ENCODE measurements at regions not wholly inside any gene's neighbourhood (a gene's known extent, or its start where the extent isn't known, plus 50 kb on each side); places are given as distances from the start of the nearest gene placed in this dataset.
"Not testable (repeated sequence)": the region's sequence is repeated elsewhere in the genome, so short reads cannot be mapped to it uniquely, and the experiment has no call there.

GRCh38 chr17:54455251-54455868 lies 445.3 kb upstream of the TOM1L1 start:
- TF ChIP-seq CTCF (IDR thresholded peaks at IDR 0.05; ENCODE audit: insufficient read depth, low read depth, low read length) = no peak
- DNase-seq (ENCODE audit: low read depth) = no peak
- H3K4me3 ChIP-seq (ENCODE audit: low read depth, low read length) = no peak overlapping the region

GRCh38 chr17:54465443-54465842 lies 435.2 kb upstream of the TOM1L1 start:
- not testable (repeated sequence) for DNase-seq (ENCODE audit: low read depth); H3K4me3 ChIP-seq (ENCODE audit: low read depth, low read length)

GRCh38 chr17:54466875-54467274 lies 433.8 kb upstream of the TOM1L1 start:
- H3K4me3 ChIP-seq (ENCODE audit: low read depth, low read length) = no peak overlapping the region
- no peak for DNase-seq (ENCODE audit: low read depth)
- TF ChIP-seq CTCF (IDR thresholded peaks at IDR 0.05; ENCODE audit: insufficient read depth, low read depth, low read length) = no peak

GRCh38 chr17:54482843-54483242 lies 417.8 kb upstream of the TOM1L1 start:
- no peak for DNase-seq (ENCODE audit: low read depth)
- no peak overlapping the region for H3K4me3 ChIP-seq (ENCODE audit: low read depth, low read length)
- no peak for TF ChIP-seq CTCF (IDR thresholded peaks at IDR 0.05; ENCODE audit: insufficient read depth, low read depth, low read length)

- no peak overlapping the region for H3K4me3 ChIP-seq (ENCODE audit: low read depth, low read length)
- no peak for DNase-seq (ENCODE audit: low read depth)
- no peak for TF ChIP-seq CTCF (IDR thresholded peaks at IDR 0.05; ENCODE audit: insufficient read depth, low read depth, low read length)
Measured at GRCh38 chr17:54493691-54494090, 407.0 kb upstream of the TOM1L1 start.

GRCh38 chr17:54494721-54495715 lies 405.6 kb upstream of the TOM1L1 start:
- no peak for DNase-seq (ENCODE audit: low read depth)
- no peak for TF ChIP-seq CTCF (IDR thresholded peaks at IDR 0.05; ENCODE audit: insufficient read depth, low read depth, low read length)
- no peak overlapping the region for H3K4me3 ChIP-seq (ENCODE audit: low read depth, low read length)

GRCh38 chr17:54505404-54505803 lies 395.2 kb upstream of the TOM1L1 start:
- no peak for DNase-seq (ENCODE audit: low read depth)
- H3K4me3 ChIP-seq (ENCODE audit: low read depth, low read length) = no peak overlapping the region
- TF ChIP-seq CTCF (IDR thresholded peaks at IDR 0.05; ENCODE audit: insufficient read depth, low read depth, low read length) = no peak
